ENCODE measurements at regions not wholly inside any gene's neighbourhood (a gene's known extent, or its start where the extent isn't known, plus 50 kb on each side); places are given as distances from the start of the nearest gene placed in this dataset.
A peak's percentile ranks its signal among the peaks of the same experiment; 100 is the strongest.

DNA sequence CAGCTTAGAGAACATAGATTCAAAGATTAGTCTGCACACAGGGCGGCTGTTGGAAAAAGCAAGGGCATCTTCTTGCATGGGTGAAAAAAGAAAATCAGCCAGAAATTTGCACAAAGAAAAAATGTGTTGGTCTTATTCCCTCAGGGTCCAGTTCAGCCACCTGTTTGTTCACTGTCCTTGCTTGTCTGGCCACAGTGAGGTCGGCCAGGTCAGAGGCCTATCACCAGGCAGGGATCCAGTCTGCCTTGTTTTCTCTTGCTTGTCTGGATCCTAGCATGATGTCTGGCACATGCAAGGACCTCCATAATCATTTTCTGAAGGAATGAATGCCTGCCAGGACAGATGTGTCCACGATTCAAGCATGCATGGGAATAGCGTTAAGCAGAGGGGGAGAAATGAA is 359.1 kb upstream of the TBX3 start:
- no peak for DNase-seq

DNA sequence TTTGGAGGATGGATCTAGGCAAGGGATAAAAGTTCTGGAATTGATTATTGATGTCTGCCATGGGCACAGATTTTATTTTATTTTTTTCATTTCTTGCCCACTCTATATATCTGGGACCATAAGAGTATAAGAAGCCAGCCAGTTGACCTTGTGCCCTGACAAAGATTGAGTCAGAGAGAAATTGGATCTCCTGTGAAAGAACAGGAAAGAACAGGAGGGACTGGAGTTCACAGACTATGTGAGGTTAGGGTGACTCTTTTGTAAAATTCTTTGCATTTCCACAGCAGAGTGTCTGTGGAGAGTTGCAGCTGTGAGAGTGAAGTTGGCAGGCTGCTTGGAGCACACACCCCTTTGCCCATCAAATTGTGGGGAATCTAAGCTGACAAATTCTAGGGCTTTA is 358.4 kb upstream of the TBX3 start:
- no peak for DNase-seq

DNA sequence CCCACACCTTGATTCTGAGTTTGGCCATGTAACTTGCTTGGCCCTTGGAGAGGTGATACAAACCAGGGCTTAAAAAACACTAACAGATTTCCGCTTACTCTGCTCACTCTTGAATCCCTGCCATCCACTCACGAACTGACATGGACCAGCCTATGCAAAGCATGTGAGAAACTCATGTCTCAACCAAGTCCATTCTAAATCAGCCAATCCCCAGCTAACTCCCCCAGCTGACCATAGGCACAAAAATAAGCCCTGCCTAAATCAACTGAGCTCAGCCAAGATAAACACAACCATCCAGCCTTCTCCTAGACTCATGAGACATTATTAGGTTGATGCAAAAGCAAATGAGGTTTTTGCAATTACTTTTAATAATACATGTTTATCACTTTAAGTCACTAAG is 353.9 kb upstream of the TBX3 start:
- DNase-seq, result no peak

DNA sequence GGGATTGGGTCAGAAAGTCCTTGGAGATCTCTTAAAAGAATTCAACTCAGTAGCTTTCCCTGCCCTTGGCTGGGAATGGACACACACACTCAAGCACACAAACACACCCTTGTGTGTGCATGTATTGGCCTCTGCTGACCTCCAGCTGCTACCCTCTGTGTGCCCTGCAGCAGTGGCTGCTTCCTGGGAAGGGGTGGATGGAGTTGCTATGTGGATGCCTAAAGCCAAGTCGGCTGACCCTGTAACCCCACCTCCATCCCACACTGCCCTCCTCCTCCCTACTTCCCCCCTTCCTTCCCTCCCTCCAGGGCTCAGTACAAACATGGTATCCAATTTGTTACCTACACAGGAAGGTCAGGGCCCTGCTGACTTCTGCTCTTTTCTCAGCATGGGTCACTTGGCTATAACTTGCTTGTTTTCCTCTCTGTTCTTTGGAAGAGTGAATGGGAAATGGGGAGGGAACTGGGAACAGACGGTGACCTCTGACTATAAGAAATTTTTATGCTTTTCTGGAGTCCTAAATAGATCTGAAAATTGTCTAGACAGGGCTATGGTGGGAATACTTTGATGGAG is 351.6 kb upstream of the TBX3 start:
- DNase-seq, result no peak

DNA sequence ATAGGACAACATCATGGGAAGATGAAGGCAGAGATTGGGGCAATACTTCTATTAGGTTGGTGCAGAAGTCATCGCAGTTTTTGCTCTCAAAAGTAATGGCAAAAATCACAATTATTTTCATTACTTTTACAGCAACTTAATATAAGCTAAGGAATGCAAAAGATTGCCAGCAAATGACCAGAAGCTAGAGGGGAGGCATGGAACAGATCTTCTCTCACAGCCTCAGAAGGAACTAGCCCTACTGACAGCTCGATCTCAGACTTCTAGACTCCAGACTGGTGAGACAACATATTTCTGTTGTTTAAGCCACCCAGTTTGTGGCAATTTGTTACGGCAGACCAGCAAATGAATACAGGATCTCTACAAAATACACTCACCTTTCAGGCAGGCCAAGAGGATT is 348.5 kb upstream of the TBX3 start:
- DNase-seq, result no peak

DNA sequence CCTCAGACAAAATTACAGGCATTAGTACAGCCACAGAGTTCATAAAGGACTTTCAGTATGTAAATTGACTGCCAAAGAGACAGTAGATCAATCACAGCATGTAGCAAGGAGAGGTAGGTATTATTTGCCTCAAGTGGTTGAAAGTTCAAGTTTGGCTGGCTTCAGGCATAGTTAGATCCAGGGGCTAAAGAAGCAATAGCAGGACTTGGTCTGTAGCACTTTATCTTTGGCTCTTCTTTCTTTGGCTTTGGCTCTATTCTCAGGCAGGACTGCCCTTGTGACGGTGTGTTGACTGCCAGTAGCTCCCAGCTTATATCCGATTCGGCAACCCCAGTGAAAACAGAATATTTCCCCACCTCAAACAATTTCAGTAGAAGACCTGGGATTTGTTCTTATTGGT is 346.0 kb upstream of the TBX3 start:
- no peak for DNase-seq

DNA sequence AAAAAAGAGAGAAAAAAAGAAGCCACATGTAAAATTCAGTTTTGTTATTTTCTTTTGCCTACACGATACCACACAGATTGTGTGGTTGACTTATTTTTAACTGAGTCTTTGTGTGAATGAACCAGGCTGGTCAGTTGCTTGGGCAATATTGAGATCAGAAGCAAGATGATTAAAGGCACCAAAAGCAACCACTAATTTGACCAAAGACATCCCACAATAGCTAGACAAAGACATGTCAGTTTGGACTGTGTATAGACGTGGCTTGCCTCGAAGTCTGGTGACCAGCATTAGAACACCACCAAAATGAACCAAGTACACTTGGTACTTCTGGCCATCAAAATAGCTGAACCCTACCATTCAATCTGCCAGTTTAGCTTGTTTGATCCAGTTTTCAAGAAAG is 340.6 kb upstream of the TBX3 start:
- no peak for DNase-seq

DNA sequence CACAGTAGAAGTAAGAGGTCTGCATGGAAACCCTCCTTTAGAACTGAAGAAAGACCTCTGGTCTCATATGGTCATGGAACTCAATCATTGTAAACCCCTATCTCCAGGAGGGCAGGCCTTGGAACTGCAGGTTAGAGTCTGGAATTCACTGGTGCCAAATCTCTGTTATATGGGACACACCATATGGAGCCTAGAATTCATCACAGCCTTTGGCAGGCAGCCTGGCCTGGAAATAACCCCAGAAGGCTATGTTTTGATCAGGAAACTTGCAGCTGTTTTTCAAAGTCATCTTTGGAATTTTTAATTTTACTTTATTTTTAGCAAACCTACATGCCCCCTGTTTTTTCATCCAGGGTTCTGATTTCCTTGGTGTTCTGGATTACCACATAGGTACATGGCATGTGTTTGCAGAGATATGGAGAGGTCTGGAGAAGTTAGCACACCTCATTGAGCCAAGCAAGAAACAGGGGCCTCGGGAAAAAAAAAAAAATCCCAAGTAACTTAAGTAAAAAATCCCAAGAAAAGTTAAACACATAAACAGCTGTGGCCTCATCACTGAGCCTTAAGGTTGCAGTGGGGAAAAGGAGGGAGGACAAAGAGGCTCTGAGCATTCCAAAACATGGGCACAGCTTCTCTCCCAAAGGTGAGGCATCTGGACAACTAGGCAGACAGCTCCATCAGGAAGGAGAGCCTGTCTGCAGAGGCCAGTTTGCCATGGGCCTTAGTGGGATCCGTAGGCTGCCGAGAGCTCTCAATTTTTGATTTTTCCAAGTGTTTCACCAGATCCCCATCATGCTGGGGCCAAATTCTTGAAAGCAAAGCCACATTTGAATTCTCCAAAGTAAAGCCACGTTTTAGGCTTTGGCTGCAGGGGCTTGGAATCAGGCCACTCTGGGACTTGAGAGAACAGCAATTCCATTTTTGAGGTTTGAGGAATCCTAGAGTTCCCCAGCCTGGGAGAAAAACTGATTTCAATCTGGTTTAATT is 339.6 kb upstream of the TBX3 start:
- DNase-seq, result no peak

DNA sequence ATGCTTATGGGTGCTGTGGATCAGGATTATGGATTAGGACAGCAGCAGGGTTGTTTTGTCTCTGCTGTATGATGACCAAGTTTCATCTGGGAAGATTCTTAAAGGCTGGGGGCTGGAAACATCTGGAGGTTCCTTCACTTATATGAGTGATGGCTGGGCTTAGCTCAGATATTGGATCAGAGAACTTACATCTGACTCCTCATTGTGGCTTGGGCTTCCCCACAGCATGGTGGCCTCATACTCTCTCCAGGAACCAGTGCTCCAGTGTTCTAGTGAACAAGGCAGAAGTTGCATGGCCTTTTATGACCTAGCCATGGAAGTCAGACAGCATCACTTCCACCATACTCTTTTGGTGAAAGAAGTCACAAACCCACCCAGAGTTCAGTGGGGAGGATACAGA is 336.1 kb upstream of the TBX3 start:
- DNase-seq, result no peak

DNA sequence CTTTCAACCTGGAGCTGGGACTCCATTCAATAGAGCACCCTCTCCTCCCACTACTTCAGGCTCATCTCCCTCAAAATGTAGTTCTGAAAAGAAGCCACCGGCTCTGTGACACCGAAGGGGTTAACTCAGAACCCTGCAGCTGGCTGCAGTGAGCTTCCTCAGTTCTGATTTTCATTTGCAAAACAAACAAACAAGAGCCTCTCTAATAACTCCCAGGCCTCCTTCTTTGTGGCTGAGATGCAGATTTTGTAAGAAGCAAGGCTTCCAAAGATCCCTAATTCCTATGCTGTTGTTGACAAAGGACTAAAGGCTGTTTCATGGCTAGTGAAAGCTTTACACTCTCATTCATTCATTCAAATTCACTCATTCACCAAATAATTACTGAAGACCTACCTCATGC is 333.4 kb upstream of the TBX3 start:
- no peak for DNase-seq

DNA sequence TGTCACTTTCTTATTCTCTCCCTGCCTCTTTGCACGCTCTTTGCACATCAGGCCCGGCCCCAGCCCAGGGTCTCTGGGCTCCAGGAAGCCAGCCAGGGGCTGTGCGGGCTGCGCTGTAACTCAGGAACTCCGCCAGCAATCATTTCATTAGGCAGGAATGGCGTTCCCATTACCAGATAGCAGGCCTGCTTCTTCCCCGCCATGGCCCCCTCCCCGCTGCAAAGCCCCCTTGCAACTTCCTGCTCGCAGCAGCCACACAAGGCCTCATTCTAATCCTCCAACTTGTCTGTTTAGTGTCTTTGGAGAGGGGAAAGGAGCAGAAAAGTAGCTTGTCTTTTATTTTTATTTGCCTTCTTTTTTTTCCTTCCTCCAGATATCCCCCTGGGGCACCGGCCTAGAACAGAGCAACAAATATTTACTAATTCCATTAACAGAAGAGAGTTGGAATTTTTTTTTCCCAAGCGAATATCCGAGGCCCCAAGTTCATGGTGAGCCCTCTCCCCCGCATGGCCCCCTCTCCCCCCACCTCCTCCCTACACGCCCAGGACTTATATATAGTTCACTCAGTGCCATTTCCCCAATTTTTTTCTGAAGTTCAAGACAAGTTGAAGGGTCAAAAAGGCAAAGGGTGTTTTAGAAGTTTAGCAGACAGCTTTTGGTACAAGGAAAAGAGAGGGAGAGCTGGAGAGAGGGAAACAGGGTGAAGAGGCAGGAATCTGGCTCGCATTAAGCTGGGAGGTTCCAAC is 329.4 kb upstream of the TBX3 start:
- DNase-seq, result no peak

DNA sequence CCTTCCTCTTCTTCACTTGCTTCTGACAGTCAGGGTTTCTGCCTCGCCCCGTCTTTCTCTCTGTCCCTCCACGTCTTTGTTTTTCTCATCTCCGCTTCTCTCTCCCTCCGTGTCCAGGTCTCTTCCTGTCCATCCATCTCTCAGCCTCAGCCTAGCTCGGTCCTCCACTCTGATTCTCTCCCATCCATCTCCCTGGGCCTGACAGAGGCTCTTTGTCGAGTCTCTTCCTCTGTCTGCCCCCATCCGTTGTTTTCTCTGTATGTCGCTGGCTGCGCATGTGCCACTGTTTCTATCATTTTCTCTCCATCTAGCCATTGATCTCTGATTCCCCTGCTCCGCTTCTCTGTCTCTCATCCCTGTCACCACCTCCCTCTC is 328.9 kb upstream of the TBX3 start:
- no peak for DNase-seq

DNA sequence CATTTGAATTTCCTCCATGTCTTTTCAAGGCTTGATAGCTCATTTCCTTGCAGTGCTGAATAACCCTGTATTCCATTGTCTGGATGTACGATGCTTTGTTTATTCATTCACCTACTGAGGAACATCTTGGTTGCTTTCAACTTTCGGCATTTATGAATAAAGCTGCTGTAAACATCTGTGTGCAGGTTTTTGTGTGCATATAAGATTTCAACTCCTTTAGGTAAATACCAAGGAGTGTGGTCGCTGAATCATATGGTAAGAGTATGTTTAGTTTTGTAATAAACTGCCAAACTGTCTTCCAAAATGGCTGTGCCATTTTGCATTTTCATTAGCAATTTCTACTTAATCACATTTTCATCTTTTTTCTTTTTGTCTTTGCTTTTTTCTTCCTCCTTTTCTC is 327.7 kb upstream of the TBX3 start:
- no peak for DNase-seq

DNA sequence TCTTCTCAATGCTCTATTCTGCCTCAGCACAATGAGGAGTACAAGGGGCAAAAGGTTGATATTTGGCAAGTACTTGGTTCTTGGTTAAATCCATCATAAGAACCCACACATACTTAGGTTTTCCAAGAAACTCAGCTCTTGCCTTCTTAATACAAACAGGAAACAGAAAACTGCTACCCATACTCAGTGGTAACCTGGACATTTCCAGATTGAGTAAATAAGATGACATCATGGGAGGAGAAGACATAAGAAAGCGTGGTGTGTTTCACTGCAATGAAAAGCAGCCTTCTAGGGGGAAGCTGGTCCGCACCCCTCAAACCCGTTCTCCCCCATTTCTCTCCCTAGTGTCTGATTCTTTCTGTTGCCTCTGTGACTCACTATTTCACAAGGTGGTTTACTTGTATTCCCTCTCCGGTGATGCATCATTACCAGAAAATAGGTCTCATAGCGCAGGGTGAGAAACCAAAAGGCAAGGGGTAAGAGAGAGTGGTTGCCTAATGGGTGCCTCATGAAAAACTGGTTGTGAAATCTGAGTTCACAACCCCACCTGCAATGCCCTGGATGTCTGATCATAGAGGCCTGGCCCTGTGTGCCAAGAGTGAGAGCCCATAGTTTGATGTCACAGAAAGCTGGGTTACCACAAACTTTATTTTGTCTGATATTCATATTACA is 326.5 kb upstream of the TBX3 start:
- peak; percentile 11 for DNase-seq

DNA sequence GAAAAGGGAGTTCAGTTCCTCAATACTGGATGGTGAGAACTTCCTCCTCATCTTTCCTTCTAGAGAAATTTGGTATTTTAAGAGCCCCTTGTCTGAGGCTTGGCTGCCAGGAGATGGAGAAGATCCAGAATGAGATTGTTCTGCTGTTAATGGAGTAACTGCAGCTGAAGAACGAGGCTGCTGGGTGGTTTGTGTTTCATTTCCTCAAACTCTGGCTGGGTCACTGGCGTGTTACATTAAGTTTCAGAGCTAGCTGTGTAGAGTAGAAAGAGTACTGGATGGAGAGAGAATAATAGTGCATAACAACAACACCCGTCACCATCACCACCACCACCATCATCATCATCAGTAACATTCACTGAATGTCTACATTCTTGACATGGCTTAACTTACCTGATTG is 325.0 kb upstream of the TBX3 start:
- DNase-seq, result no peak

DNA sequence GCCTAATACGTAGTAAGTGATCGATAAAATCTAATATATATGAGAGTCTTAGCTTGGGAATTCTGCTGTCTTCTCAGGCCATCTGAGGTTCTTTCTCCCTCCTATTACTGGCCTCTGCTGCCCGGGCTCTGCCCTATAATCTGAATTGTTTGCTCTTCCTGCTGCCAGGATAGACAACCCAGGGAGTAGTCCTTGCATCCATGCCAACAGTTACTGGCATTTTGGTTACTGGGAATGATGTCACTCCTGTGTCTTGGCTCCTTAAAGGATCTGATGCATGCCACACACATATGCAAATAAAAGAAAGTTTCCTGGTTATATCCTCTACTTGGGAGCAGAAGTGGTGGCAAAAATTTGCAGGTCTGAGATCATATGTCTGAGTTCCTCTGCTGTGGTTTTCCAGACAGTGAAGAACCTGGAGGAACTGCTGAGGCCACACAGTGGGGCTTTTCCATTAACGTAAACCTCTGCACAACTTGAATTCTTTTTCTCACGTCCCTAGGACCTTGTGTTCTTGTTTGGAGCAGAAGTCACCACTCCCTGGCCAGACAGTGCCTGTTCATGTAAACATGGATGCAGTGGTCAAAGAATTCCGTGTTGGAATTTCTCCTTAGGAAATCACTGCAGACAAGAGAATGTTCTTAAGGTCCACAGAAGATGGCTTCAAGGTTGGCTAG is 320.6 kb upstream of the TBX3 start:
- no peak for DNase-seq

DNA sequence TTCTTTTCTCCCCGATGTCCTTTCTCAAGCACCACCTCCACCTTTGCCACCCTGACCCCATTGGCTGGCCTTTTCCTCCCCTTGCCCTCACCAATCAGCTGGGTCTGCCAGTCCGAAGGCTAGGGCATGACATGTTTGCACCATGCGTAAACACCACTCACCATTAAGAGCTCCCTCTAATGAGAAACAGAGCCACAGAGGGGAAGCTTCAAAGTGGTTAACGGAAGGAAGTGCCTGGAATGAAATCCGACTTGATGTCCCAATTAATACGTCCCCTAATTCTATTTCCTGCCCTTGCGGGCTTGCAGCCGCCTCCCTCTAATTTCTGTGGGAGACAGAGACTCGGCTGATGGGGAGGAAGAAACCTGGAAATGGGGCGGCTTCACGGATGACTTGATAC is 318.5 kb upstream of the TBX3 start:
- no peak for DNase-seq

DNA sequence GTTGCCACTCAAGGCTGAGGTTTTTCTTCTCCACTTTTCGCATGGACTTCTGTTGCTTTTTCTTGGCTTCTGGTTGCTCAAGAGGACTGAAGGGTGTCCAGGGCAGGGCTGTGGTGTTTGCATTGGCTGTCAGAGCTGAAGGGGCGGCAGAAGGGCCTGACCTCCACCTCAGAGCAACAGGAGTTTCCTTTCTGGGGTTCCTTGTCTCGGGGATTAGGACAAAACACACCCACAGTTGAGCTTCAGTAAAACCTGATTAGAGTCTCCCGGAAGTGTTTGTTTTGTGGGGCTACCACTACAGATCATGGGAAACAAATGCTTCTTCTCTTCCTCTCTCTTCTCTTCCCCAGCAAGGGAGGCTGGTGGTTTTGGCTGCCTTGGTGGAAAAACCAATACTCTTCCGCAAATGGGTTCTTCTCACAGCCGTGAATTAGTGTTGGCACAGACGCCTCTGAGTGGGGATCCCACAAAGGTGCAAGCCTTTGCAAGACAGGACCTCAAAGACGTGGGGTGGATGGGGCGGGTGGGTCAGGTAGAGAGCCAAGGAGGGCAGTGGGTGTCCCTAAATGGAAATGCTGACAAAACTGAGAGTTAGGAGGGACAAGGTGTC is 317.7 kb upstream of the TBX3 start:
- DNase-seq, result no peak

DNA sequence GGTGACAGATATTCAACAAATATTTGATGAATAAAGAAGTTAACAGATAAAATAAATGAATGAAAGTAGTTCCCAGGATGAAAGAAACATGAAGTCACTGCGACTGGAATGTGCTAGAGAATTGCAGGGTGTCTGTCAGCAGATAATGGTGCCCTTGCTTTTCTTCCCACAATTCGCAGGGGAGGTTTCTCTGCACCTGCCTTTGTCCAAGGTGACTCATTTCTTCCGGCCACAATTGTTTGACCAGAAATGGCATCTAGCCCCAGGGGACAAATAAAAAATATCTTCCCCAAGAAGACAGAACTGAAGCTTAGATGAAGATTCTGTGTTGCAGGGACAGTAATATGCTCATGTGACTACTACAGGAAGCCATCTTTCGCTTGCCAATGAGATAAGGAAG is 316.1 kb upstream of the TBX3 start:
- DNase-seq, result no peak

DNA sequence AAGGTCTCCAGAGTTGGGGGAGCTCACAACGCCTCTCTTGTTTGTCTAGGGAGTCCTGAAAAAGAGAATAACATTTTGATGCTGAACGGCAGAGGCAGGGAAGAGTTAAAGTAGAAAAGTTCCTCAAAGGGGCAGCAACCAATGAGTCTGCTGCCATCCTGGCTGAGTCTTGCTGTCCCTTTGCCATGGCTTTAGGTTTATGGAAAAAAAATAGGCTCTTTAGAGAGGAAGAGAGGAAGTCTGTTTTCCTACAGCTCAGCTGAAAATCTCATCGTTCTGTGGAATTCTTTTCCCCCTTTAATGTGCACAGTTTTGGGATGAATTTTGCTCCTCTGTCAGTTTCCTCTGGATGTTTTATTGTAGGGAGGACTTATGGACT is 314.8 kb upstream of the TBX3 start:
- no peak for DNase-seq

DNA sequence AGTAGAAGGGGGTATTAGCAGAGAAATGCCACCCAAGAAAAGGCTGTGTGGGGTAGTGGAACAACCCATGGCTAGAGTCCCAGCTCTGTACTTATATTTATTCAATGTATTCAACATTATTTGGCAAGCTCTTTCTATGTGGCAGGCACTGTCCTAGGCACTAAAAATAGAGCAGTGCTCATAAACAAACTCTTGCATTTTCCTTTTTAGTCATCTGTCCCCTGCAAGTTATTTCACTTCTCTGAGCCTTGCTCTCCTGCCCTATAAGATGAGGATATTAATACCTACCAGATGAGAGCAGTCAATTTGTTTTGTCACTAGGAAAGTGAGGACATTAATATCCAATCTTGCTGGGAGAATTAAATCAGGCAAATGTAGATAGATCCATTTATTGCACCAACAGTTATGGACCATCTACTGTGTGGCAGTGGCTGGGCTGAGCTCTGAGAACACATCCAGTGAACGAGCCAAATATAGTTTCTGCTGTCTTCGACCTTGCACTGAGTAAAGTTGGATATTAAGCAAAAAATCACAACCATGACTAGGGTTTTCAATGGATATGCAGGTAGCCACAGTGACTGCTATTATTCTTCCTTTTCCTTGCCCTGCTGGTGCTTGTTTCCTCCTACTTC is 314.3 kb upstream of the TBX3 start:
- DNase-seq, result no peak

DNA sequence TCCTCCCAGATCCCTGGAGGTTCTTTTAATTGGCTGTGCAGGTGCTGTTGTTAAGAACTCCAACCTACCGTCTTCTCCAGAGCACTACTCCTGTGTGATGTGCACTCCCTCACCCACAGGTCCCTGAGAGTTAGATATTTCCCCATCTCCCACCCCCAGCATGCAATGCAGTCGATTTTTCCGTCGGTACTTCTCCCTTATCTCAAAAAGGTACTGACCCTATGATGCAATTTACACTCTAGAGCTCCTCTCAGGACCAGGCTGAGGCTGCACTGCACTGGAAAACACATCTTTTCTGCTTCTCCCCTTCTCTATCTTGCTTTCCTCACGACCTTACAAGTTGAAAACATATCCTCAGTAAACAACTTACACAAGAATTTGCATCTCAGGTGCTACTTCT is 312.4 kb upstream of the TBX3 start:
- DNase-seq, result no peak
